GM18505 (cell line): ENCODE measurements at regions not wholly inside any gene's neighbourhood (a gene's known extent, or its start where the extent isn't known, plus 50 kb on each side); places are given as distances from the start of the nearest gene placed in this dataset.

ENCODE experiments used
- ATAC-seq: cut with Tn5 transposase; IDR thresholded peaks from one replicate; pipeline ENCODE4 v1.9.1; 2021; ENCODE audit not compliant: unreplicated experiment
- POLR2A ChIP-seq: IDR thresholded peaks from 4 replicates; pipeline ENCODE4 v1.6.1; 2011; ENCODE audit warnings: borderline replicate concordance; ENCODE audit not compliant: insufficient read depth, insufficient read length; ENCODE audit errors: extremely low read depth

- TF ChIP-seq POLR2A = no peak
- ATAC-seq = no peak
Measured at GRCh38 chr19:28514166-28514565, 698.8 kb downstream of the UQCRFS1 start.

GRCh38 chr19:28511655-28512054 is 701.3 kb downstream of the UQCRFS1 start:
- no peak for ATAC-seq
- no peak for TF ChIP-seq POLR2A

- no peak for ATAC-seq
- TF ChIP-seq POLR2A = no peak
Measured at GRCh38 chr19:28509079-28509895, 703.7 kb downstream of the UQCRFS1 start.

- no peak for ATAC-seq
Measured at GRCh38 chr19:28508666-28509065, 704.3 kb downstream of the UQCRFS1 start.

GRCh38 chr19:28505933-28506332 is 707.0 kb downstream of the UQCRFS1 start:
- TF ChIP-seq POLR2A = no peak
- ATAC-seq = no peak

More at GRCh38 chr19:28508666-28509065, 704.3 kb downstream of the UQCRFS1 start:
- TF ChIP-seq POLR2A = no peak

- ATAC-seq = no peak
- TF ChIP-seq POLR2A = no peak
Measured at GRCh38 chr19:28505134-28505533, 707.8 kb downstream of the UQCRFS1 start.

GRCh38 chr19:28504727-28505126 is 708.2 kb downstream of the UQCRFS1 start:
- no peak for ATAC-seq

GRCh38 chr19:28504139-28504538 is 708.8 kb downstream of the UQCRFS1 start:
- no peak for TF ChIP-seq POLR2A
- ATAC-seq = no peak

More at GRCh38 chr19:28504727-28505126, 708.2 kb downstream of the UQCRFS1 start:
- TF ChIP-seq POLR2A = no peak

GRCh38 chr19:28502879-28503734 is 709.8 kb downstream of the UQCRFS1 start:
- no peak for ATAC-seq
- no peak for TF ChIP-seq POLR2A

- no peak for TF ChIP-seq POLR2A
Measured at GRCh38 chr19:28501976-28502375, 711.0 kb downstream of the UQCRFS1 start.

GRCh38 chr19:28500982-28501630 is 711.8 kb downstream of the UQCRFS1 start:
- no peak for TF ChIP-seq POLR2A
- no peak for ATAC-seq

More at GRCh38 chr19:28501976-28502375, 711.0 kb downstream of the UQCRFS1 start:
- no peak for ATAC-seq

- no peak for ATAC-seq
- TF ChIP-seq POLR2A = no peak
Measured at GRCh38 chr19:28500296-28500695, 712.7 kb downstream of the UQCRFS1 start.

GRCh38 chr19:28498404-28498976 is 714.5 kb downstream of the UQCRFS1 start:
- ATAC-seq = no peak
- no peak for TF ChIP-seq POLR2A
